K562 (cell line): ENCODE measurements at regions not wholly inside any gene's neighbourhood (a gene's known extent, or its start where the extent isn't known, plus 50 kb on each side); places are given as distances from the start of the nearest gene placed in this dataset.

ENCODE experiments used
- ATAC-seq: fragments of 200-7000 bp; cut with Tn5 transposase; 3 replicates; pipeline ENCODE4 v1.9.1; 2020; ENCODE audit warnings: moderate library complexity
- BruUV-seq: library from RNA; stranded (reverse); fragments of 400-500 nt; replicated peaks from 2 replicates; lab custom pipeline; 2021; lab: Mats Ljungman, UMichigan
- CTCF ChIA-PET: fragments of 300-600 bp; formaldehyde crosslinking; extraction: SDS; loops from one replicate; lab custom pipeline; 2021; ENCODE audit warnings: low intra/inter-chr PET ratio; lab: Yijun Ruan, JAX
- POLR2A ChIA-PET: fragments of 300-600, 350-650 bp; sonication (Branson Sonifier 250); formaldehyde crosslinking; extraction: SDS; loops from one replicate; lab custom pipeline; 2021; ENCODE audit warnings: antibody characterized with exemption, inconsistent platforms; lab: Yijun Ruan, JAX
- DNase-seq, 4 experiments: peaks; one replicate each; pipeline versions ENCODE4 v3.0.0 to v3.0.0-alpha.2; 2011 to 2018; ENCODE audit warnings: low spot score in 3 of 4, mixed read lengths in 3 of 4; ENCODE audit errors: extremely low read depth in 1 of 4
- FAIRE-seq: peaks from 2 replicates; lab custom pipeline; 2011; peaks lifted over from hg19 to GRCh38; lab: Jason Lieb, UNC
- H2AFZ ChIP-seq: 2 replicates; pipeline ENCODE4 v1.6.0; 2011; ENCODE audit warnings: low read depth, low read length, control low read depth, inconsistent platforms
- H3K27ac ChIP-seq: fragments of 200-600 bp; 3 replicates; pipeline ENCODE4 v1.8.0; 2011; ENCODE audit warnings: low read depth, mild to moderate bottlenecking, control low read depth, inconsistent platforms, low read length, moderate library complexity, mixed read lengths; ENCODE audit errors: extremely low read depth
- H3K27me3 ChIP-seq, 2 experiments: fragments of 300-600 bp in 1 of 2; 2 replicates in 1 of 2; 3 replicates in 1 of 2; pipeline versions ENCODE4 v1.6.0 to v1.8.0; 2011; ENCODE audit warnings: inconsistent platforms in 2 of 2, low read length in 2 of 2, mild to moderate bottlenecking in 1 of 2, mixed read lengths in 1 of 2, moderate library complexity in 1 of 2; ENCODE audit not compliant: control insufficient read depth in 2 of 2, insufficient read depth in 2 of 2
- H3K36me3 ChIP-seq: fragments of 300-600 bp; 3 replicates; pipeline ENCODE4 v1.8.0; 2011; ENCODE audit warnings: mild to moderate bottlenecking, low read length, inconsistent platforms; ENCODE audit not compliant: control insufficient read depth, insufficient read depth
- H3K4me1 ChIP-seq, 2 experiments: fragments of 200-600 bp in 1 of 2; replicated peaks in 1 of 2; 2 replicates in 1 of 2; 3 replicates in 1 of 2; pipeline versions ENCODE4 v1.5.1 to v1.8.0; 2011; ENCODE audit warnings: inconsistent platforms in 2 of 2, low read length in 2 of 2, mild to moderate bottlenecking in 1 of 2, mixed read lengths in 1 of 2, moderate library complexity in 1 of 2; ENCODE audit not compliant: control insufficient read depth in 2 of 2, insufficient read depth in 2 of 2
- H3K4me2 ChIP-seq: 2 replicates; pipeline ENCODE4 v1.6.1; 2011; ENCODE audit warnings: low read length, control low read depth, inconsistent platforms, mixed read lengths; ENCODE audit not compliant: insufficient read depth
- H3K4me3 ChIP-seq: fragments of 200-600 bp; sonication (generic), shearing (Covaris generic); 2 replicates; pipeline ENCODE4 v1.5.1; 2016; ENCODE audit warnings: control low read depth, inconsistent platforms
- H3K79me2 ChIP-seq: fragments of 200-600 bp; 3 replicates; pipeline ENCODE4 v1.8.0; 2011; ENCODE audit warnings: low read length, inconsistent platforms; ENCODE audit not compliant: control insufficient read depth, insufficient read depth
- H3K9ac ChIP-seq, 2 experiments: 2 replicates each; pipeline versions ENCODE4 v1.6.0 to v1.6.1; 2011; ENCODE audit warnings: low read depth in 2 of 2, low read length in 2 of 2, control low read depth in 1 of 2, inconsistent platforms in 1 of 2, mild to moderate bottlenecking in 1 of 2, mixed read lengths in 1 of 2; ENCODE audit not compliant: insufficient read depth in 1 of 2
- H3K9me1 ChIP-seq: one replicate; pipeline ENCODE4 v1.6.0; 2011; ENCODE audit warnings: inconsistent platforms, mild to moderate bottlenecking, low read length, moderate library complexity; ENCODE audit not compliant: control insufficient read depth, insufficient read depth
- H3K9me3 ChIP-seq: replicated peaks from 2 replicates; pipeline ENCODE4 v1.5.1; 2011; ENCODE audit warnings: low read depth, low read length, inconsistent platforms; ENCODE audit not compliant: control insufficient read depth, insufficient read depth
- H4K20me1 ChIP-seq: replicated peaks from 2 replicates; pipeline ENCODE4 v1.6.1; 2011; ENCODE audit warnings: low read length, inconsistent platforms, mixed read lengths; ENCODE audit not compliant: control insufficient read depth, insufficient read depth
- NFE2 ChIP-seq: IDR thresholded peaks from 2 replicates; pipeline ENCODE4 v1.6.1; 2014; ENCODE audit warnings: antibody characterized with exemption, low read depth
- NR2F6 ChIP-seq: fragments of 450-650 bp; formaldehyde crosslinking; IDR thresholded peaks from 2 replicates; pipeline ENCODE4 v1.4.0; 2020; ENCODE audit warnings: mild to moderate bottlenecking
- OTX1 ChIP-seq: fragments of 450-650 bp; formaldehyde crosslinking; IDR thresholded peaks from 2 replicates; pipeline ENCODE4 v1.4.0; 2022; ENCODE audit warnings: mild to moderate bottlenecking
- POLR2AphosphoS2 ChIP-seq: IDR thresholded peaks from 2 replicates; pipeline ENCODE4 v1.6.1; 2012; ENCODE audit warnings: low read length, improper control_type of control experiment
- POLR2AphosphoS5 ChIP-seq: IDR thresholded peaks from 2 replicates; pipeline ENCODE4 v1.6.1; 2011; ENCODE audit warnings: mild to moderate bottlenecking, low read depth, low read length, moderate library complexity; ENCODE audit not compliant: control insufficient read depth, insufficient read depth
- STAT5B ChIP-seq: fragments of 250-450 bp; sonication (Bioruptor Pico); IDR thresholded peaks from 2 replicates; pipeline ENCODE4 v1.8.0; 2021; ENCODE audit warnings: mild to moderate bottlenecking, inconsistent platforms
- WHSC1 ChIP-seq: IDR thresholded peaks from one replicate; pipeline ENCODE4 v1.6.1; 2012; ENCODE audit warnings: low read length, control low read depth, inconsistent platforms
- ZNF311 ChIP-seq: fragments of 250-450 bp; sonication (Bioruptor Pico); IDR thresholded peaks from 2 replicates; pipeline ENCODE4 v1.4.0; 2020; ENCODE audit warnings: mild to moderate bottlenecking, moderate library complexity
- WGBS: fragments of 100-300 bp; shearing (Covaris generic); methylation state at CpG from one replicate; pipeline ENCODE4 v1.1.6; 2016; ENCODE audit warnings: low coverage, mixed read lengths; ENCODE audit not compliant: insufficient coverage; ENCODE audit errors: missing lambda C conversion rate; 5-methylcytosine and 5-hydroxymethylcytosine counted together
- in situ Hi-C: fragments of 300-500 bp; cut with MboI; formaldehyde crosslinking; loops from 4 replicates; pipeline ENCODE4 v1.15.0; 2018; ENCODE audit warnings: inconsistent platforms, mixed read lengths
- intact Hi-C: fragments of 100-400 bp; cut with micrococcal nuclease; formaldehyde crosslinking; loops from 2 replicates; pipeline ENCODE4 v1.14.2; 2022
- TF ChIP-seq, protein P1 (sequence below): sonication (generic); formaldehyde crosslinking; IDR thresholded peaks from 2 replicates; pipeline ENCODE4 v1.8.0; 2022; ENCODE audit warnings: missing genetic modification reagents, mild to moderate bottlenecking, moderate library complexity, borderline replicate concordance
- TF ChIP-seq, protein P2 (sequence below): fragments of 200-800 bp; sonication (Bioruptor generic); IDR thresholded peaks from 2 replicates; pipeline ENCODE4 v1.6.1; 2016; ENCODE audit warnings: missing genetic modification characterization, missing compliant biosample characterization
- TF ChIP-seq, protein P3 (sequence below): sonication (generic); formaldehyde crosslinking; IDR thresholded peaks from 2 replicates; pipeline ENCODE4 v1.8.0; 2022; ENCODE audit warnings: mild to moderate bottlenecking, low read depth, missing genetic modification reagents

DNA sequence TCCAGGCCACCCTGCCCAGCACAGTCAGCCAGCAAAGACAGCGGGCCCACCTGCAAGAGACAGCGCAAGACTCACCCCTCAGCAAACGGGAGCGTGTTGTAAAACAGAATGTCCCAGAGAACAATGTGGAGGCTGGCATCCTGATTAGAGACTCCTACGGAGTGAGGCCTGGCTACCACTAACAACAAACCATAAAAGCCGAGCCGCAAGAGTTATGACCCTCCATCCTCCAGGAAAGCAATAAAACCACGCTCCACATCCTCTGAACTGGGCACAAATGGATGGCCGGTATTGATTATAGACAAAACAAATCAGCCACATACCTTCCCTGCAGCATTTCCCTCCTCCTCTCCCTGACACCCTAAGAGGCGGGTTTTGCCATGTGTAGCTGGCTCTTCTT is 75.8 kb upstream of the LIPC start:
- BruUV-seq, result no TSS peak
- in situ Hi-C loops, result no loop called here

More for the DNA sequence above, 75.8 kb upstream of the LIPC start:
- DNase-seq (no peak), FAIRE-seq (no peak), ATAC-seq (no peak)
- no peaks in the 10 kb centered on the region for H3K79me2 ChIP-seq
- TF ChIP-seq NFE2 (no peak), POLR2AphosphoS5 (no peak), WHSC1 (no peak), STAT5B (CRISPR knock-in tag) (no peak), POLR2AphosphoS2 (no peak), NR2F6 (CRISPR knock-in tag) (no peak), ZNF311 (CRISPR knock-in tag) (no peak), OTX1 (CRISPR knock-in tag) (no peak)
- TF ChIP-seq, protein P1, sequence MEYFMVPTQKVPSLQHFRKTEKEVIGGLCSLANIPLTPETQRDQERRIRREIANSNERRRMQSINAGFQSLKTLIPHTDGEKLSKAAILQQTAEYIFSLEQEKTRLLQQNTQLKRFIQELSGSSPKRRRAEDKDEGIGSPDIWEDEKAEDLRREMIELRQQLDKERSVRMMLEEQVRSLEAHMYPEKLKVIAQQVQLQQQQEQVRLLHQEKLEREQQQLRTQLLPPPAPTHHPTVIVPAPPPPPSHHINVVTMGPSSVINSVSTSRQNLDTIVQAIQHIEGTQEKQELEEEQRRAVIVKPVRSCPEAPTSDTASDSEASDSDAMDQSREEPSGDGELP (CRISPR knock-in tag), result no peak
- TF ChIP-seq, protein P2, sequence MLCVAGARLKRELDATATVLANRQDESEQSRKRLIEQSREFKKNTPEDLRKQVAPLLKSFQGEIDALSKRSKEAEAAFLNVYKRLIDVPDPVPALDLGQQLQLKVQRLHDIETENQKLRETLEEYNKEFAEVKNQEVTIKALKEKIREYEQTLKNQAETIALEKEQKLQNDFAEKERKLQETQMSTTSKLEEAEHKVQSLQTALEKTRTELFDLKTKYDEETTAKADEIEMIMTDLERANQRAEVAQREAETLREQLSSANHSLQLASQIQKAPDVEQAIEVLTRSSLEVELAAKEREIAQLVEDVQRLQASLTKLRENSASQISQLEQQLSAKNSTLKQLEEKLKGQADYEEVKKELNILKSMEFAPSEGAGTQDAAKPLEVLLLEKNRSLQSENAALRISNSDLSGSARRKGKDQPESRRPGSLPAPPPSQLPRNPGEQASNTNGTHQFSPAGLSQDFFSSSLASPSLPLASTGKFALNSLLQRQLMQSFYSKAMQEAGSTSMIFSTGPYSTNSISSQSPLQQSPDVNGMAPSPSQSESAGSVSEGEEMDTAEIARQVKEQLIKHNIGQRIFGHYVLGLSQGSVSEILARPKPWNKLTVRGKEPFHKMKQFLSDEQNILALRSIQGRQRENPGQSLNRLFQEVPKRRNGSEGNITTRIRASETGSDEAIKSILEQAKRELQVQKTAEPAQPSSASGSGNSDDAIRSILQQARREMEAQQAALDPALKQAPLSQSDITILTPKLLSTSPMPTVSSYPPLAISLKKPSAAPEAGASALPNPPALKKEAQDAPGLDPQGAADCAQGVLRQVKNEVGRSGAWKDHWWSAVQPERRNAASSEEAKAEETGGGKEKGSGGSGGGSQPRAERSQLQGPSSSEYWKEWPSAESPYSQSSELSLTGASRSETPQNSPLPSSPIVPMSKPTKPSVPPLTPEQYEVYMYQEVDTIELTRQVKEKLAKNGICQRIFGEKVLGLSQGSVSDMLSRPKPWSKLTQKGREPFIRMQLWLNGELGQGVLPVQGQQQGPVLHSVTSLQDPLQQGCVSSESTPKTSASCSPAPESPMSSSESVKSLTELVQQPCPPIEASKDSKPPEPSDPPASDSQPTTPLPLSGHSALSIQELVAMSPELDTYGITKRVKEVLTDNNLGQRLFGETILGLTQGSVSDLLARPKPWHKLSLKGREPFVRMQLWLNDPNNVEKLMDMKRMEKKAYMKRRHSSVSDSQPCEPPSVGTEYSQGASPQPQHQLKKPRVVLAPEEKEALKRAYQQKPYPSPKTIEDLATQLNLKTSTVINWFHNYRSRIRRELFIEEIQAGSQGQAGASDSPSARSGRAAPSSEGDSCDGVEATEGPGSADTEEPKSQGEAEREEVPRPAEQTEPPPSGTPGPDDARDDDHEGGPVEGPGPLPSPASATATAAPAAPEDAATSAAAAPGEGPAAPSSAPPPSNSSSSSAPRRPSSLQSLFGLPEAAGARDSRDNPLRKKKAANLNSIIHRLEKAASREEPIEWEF (CRISPR knock-in tag), result no peak
- TF ChIP-seq, protein P3, sequence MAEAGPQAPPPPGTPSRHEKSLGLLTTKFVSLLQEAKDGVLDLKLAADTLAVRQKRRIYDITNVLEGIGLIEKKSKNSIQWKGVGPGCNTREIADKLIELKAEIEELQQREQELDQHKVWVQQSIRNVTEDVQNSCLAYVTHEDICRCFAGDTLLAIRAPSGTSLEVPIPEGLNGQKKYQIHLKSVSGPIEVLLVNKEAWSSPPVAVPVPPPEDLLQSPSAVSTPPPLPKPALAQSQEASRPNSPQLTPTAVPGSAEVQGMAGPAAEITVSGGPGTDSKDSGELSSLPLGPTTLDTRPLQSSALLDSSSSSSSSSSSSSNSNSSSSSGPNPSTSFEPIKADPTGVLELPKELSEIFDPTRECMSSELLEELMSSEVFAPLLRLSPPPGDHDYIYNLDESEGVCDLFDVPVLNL (CRISPR knock-in tag), result no peak
- CTCF ChIA-PET, result no interaction called here
- H3K27ac ChIP-seq, result no peak overlapping the region
- 88% methylated on average over 9 of the region's 10 CpGs for WGBS
- no peaks in the 10 kb centered on the region for H4K20me1 ChIP-seq
- POLR2A ChIA-PET, result no interaction called here
- no peaks in the 10 kb centered on the region for H3K9me3 ChIP-seq
- intact Hi-C loops, result no loop called here
- no peak overlapping the region for H3K4me2 ChIP-seq
- no peaks in the 10 kb centered on the region for H3K36me3 ChIP-seq
- no peak overlapping the region for H3K4me3 ChIP-seq
- peaks cover 0 to 41% of the 10 kb centered on the region in 2 experiments; a peak in 4 of 5 replicates for H3K4me1 ChIP-seq
- H2AFZ ChIP-seq, result no peak overlapping the region
- no peak overlapping the region for H3K9ac ChIP-seq
- H3K27me3 ChIP-seq, result no peaks in the 10 kb centered on the region
- H3K9me1 ChIP-seq, result no peaks in the 10 kb centered on the region
